Neural progenitor cell (in vitro differentiated cells): ENCODE measurements at regions not wholly inside any gene's neighbourhood (a gene's known extent, or its start where the extent isn't known, plus 50 kb on each side); places are given as distances from the start of the nearest gene placed in this dataset.
A peak's percentile ranks its signal among the peaks of the same experiment; 100 is the strongest.

ENCODE experiments used
- DNase-seq: peaks from one replicate; pipeline ENCODE4 v3.0.0-alpha.2; 2016; ENCODE audit warnings: low spot score
- H2AFZ ChIP-seq: fragments of 200-600 bp; sonication (generic); replicated peaks from 2 replicates; pipeline ENCODE4 v1.6.1; 2016; ENCODE audit warnings: antibody characterized with exemption
- H3F3A ChIP-seq: fragments of 200-600 bp; sonication (generic); 2 replicates; pipeline ENCODE4 v1.6.1; 2016; ENCODE audit warnings: antibody characterized with exemption, low read depth
- H3K27ac ChIP-seq: fragments of 200-600 bp; sonication (generic); 2 replicates; pipeline ENCODE4 v1.5.1; 2016; ENCODE audit warnings: mild to moderate bottlenecking
- H3K27me3 ChIP-seq: fragments of 200-600 bp; sonication (generic); 2 replicates; pipeline ENCODE4 v1.6.1; 2016; ENCODE audit warnings: mild to moderate bottlenecking, moderate library complexity
- H3K36me3 ChIP-seq: fragments of 200-600 bp; sonication (generic); 2 replicates; pipeline ENCODE4 v1.5.1; 2016
- H3K4me1 ChIP-seq: fragments of 200-600 bp; sonication (generic); 2 replicates; pipeline ENCODE4 v1.6.1; 2016; ENCODE audit warnings: mixed run types
- H3K4me2 ChIP-seq: fragments of 200-600 bp; sonication (generic); 2 replicates; pipeline ENCODE4 v1.6.1; 2016
- H3K4me3 ChIP-seq: fragments of 200-600 bp; sonication (generic); 2 replicates; pipeline ENCODE4 v1.5.1; 2016
- H3K79me2 ChIP-seq: fragments of 200-600 bp; sonication (generic); 2 replicates; pipeline ENCODE4 v1.6.1; 2016; ENCODE audit warnings: low read depth
- H3K9ac ChIP-seq: fragments of 200-600 bp; sonication (generic); 2 replicates; pipeline ENCODE4 v1.6.1; 2016
- H3K9me3 ChIP-seq: fragments of 200-600 bp; sonication (generic); 2 replicates; pipeline ENCODE4 v1.5.1; 2016; ENCODE audit warnings: low read depth
- H4K20me1 ChIP-seq: fragments of 200-600 bp; sonication (generic); 2 replicates; pipeline ENCODE4 v1.6.1; 2016; ENCODE audit warnings: low read depth
- H3K27ac Mint-ChIP-seq: 3 replicates; pipeline ENCODE4 v1.8.0; 2021; ENCODE audit warnings: mixed read lengths
- H3K27me3 Mint-ChIP-seq: 2 replicates; pipeline ENCODE4 v1.8.0; 2022; ENCODE audit warnings: low read depth, mild to moderate bottlenecking, inconsistent platforms, moderate library complexity, mixed read lengths; ENCODE audit not compliant: insufficient read depth
- H3K36me3 Mint-ChIP-seq: 3 replicates; pipeline ENCODE4 v1.8.0; 2021; ENCODE audit warnings: mixed read lengths
- H3K4me1 Mint-ChIP-seq: 3 replicates; pipeline ENCODE4 v1.8.0; 2021; ENCODE audit warnings: mixed read lengths
- H3K4me3 Mint-ChIP-seq: 3 replicates; pipeline ENCODE4 v1.8.0; 2021; ENCODE audit warnings: mild to moderate bottlenecking, moderate library complexity, mixed read lengths
- H3K9me3 Mint-ChIP-seq: 3 replicates; pipeline ENCODE4 v1.8.0; 2020; ENCODE audit warnings: mixed read lengths
- CTCF ChIP-seq: fragments of 200-600 bp; sonication (generic); IDR thresholded peaks from 2 replicates; pipeline ENCODE4 v1.5.1; 2017; ENCODE audit warnings: antibody characterized with exemption, mild to moderate bottlenecking
- EZH2 ChIP-seq: fragments of 200-600 bp; sonication (generic); IDR thresholded peaks from 2 replicates; pipeline ENCODE4 v1.6.1; 2017; ENCODE audit warnings: antibody characterized with exemption, mild to moderate bottlenecking, moderate library complexity
- EZH2phosphoT487 ChIP-seq: fragments of 200-600 bp; sonication (generic); IDR thresholded peaks from 2 replicates; pipeline ENCODE4 v1.6.1; 2017; ENCODE audit warnings: antibody characterized with exemption

- Mint-ChIP-seq H3K4me3 (no peak overlapping the region), H3K27ac (no peak overlapping the region), H3K4me1 (peaks cover 7% of the 10 kb centered on the region), H3K27me3 (peaks cover 2% of the 10 kb centered on the region), H3K36me3 (no peaks in the 10 kb centered on the region), H3K9me3 (no peaks in the 10 kb centered on the region)
- no peaks in the 10 kb centered on the region for H4K20me1 ChIP-seq
- H3K4me1 ChIP-seq, result peaks cover 12% of the 10 kb centered on the region
- no peak overlapping the region for H3K4me2 ChIP-seq
- H3K27me3 ChIP-seq, result no peaks in the 10 kb centered on the region
- no peak overlapping the region for H3K27ac ChIP-seq
- H3K9ac ChIP-seq, result no peak overlapping the region
- peak overlapping the region; percentile 38 for H2AFZ ChIP-seq
- H3K79me2 ChIP-seq, result no peaks in the 10 kb centered on the region
- H3F3A ChIP-seq, result no peaks in the 10 kb centered on the region
- H3K4me3 ChIP-seq, result no peak overlapping the region
- peak; percentile 66 for DNase-seq
- no peak for TF ChIP-seq EZH2phosphoT487
- TF ChIP-seq CTCF, result peak; percentile 58
- no peak for TF ChIP-seq EZH2
- H3K9me3 ChIP-seq, result no peaks in the 10 kb centered on the region
- H3K36me3 ChIP-seq, result no peaks in the 10 kb centered on the region
Measured at GRCh38 chr10:83917537-83918506, 221.5 kb upstream of the GHITM start.

GRCh38 chr10:83919187-83919586 is 220.1 kb upstream of the GHITM start:
- Mint-ChIP-seq H3K9me3 (peaks cover 2% of the 10 kb centered on the region), H3K27me3 (peaks cover 2% of the 10 kb centered on the region), H3K27ac (no peak overlapping the region), H3K4me3 (no peak overlapping the region), H3K4me1 (peaks cover 2% of the 10 kb centered on the region), H3K36me3 (no peaks in the 10 kb centered on the region)
- Histone ChIP-seq H3K27me3 (no peaks in the 10 kb centered on the region), H3K4me1 (peaks cover 11% of the 10 kb centered on the region), H3F3A (no peaks in the 10 kb centered on the region), H3K27ac (no peak overlapping the region), H3K4me3 (no peak overlapping the region), H2AFZ (no peak overlapping the region), H3K4me2 (no peak overlapping the region), H3K79me2 (no peaks in the 10 kb centered on the region), H3K9ac (no peak overlapping the region), H3K9me3 (no peaks in the 10 kb centered on the region), H3K36me3 (no peaks in the 10 kb centered on the region), H4K20me1 (no peaks in the 10 kb centered on the region)
- DNase-seq, result no peak
- TF ChIP-seq CTCF, result no peak
- no peak for TF ChIP-seq EZH2phosphoT487
- TF ChIP-seq EZH2, result no peak

- Histone ChIP-seq H4K20me1 (no peaks in the 10 kb centered on the region), H3K9me3 (no peaks in the 10 kb centered on the region), H3K4me3 (no peak overlapping the region), H3K36me3 (no peaks in the 10 kb centered on the region), H3K4me1 (peaks cover 25% of the 10 kb centered on the region), H3K4me2 (no peak overlapping the region), H3F3A (peaks cover 12% of the 10 kb centered on the region), H3K9ac (no peak overlapping the region), H3K79me2 (no peaks in the 10 kb centered on the region), H3K27ac (no peak overlapping the region), H3K27me3 (no peaks in the 10 kb centered on the region), H2AFZ (no peak overlapping the region)
- no peaks in the 10 kb centered on the region for H3K36me3 Mint-ChIP-seq
- H3K27me3 Mint-ChIP-seq, result no peaks in the 10 kb centered on the region
- TF ChIP-seq CTCF, result no peak
- no peak for TF ChIP-seq EZH2
- no peak for TF ChIP-seq EZH2phosphoT487
- H3K4me1 Mint-ChIP-seq, result no peaks in the 10 kb centered on the region
- DNase-seq, result no peak
- no peak overlapping the region for H3K4me3 Mint-ChIP-seq
- H3K27ac Mint-ChIP-seq, result no peak overlapping the region
- peaks cover 2% of the 10 kb centered on the region for H3K9me3 Mint-ChIP-seq
Measured at GRCh38 chr10:83921984-83922860, 217.1 kb upstream of the GHITM start.
